ENCODE measurements at regions not wholly inside any gene's neighbourhood (a gene's known extent, or its start where the extent isn't known, plus 50 kb on each side); places are given as distances from the start of the nearest gene placed in this dataset.

DNA sequence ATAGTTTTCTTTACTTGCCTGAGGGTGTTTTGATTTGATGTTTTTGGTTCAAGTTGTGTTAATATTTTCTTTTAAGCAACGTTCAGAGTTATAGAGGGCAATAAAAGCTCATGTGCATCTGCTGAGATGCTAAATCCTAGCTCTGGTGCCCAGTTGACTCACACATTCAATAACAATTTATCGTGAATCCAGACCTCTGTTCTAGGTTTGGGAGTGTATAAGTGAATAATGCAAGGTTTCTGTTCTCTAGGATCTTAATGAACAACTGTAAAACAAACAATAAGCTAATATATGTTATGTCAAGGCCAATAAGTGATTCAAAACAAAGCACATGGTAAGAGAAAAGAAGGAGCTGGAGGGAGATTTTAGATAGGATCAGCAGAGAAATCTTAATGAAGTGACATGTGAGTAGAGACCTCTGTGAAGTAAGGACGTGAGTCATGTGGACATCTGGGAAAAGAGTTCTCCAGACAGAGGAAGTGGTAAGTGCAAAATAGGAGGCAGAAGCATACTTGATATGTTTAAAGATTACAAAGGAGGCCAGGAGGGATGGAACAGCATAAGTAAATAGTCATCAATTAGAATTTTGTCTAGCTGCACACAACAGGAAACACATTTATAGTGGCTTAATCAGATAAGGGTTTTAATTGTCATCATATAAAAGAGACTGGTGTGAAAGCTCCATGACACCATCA lies 278.5 kb upstream of the HTR2A start (continued):
- TF ChIP-seq NFE2L2 (IDR thresholded peaks at IDR 0.05; ENCODE audit: low read depth, low read length): no peak

DNA sequence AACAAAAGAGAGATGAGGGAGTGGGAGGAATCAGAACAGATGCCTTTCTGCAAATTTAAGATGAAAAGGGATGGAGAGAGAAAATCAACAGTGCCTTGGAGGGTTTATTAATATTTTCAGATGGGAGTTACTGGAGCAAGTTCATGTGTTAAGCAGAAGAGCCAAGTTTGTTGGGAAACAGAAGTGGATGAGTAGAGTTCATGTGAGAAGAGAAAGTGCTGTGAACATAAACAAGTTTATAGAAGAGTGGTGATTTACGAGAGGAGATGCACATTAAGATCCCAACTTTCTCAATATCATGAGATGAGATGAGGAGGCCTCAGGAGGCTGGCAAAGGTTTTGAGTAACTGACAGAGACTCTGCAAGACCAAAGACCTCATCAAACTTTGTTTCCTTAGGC lies 274.1 kb upstream of the HTR2A start:
- Histone ChIP-seq H4K91ac (ENCODE audit: insufficient read depth, low read depth, low read length) (no peak overlapping the region), H2AK5ac (ENCODE audit: low read depth, low read length) (no peak overlapping the region), H3K79me1 (ENCODE audit: low read depth in 1 of 2, low read length in 2 of 2) (no peaks in the 10 kb centered on the region), H3K14ac (replicated peaks; ENCODE audit: low read depth, low read length) (no peak overlapping the region), H2BK120ac (ENCODE audit: low read depth, low read length) (no peak overlapping the region), H2BK20ac (ENCODE audit: low read depth, low read length) (no peak overlapping the region), H3K23ac (ENCODE audit: low read depth, low read length) (no peak overlapping the region), H4K5ac (ENCODE audit: low read depth, low read length) (no peak overlapping the region), H4K8ac (ENCODE audit: low read depth in 2 of 2, low read length in 2 of 2) (no peak overlapping the region), H3K4me1 (ENCODE audit: control insufficient read depth, insufficient read depth, low read length) (peaks cover 5% of the 10 kb centered on the region; the same call in 1 of the 2 replicates), H3K9me1 (ENCODE audit: insufficient read depth, low read length) (peaks cover 3% of the 10 kb centered on the region; the same call in 1 of the 2 replicates), H3K27me3 (ENCODE audit: control insufficient read depth, insufficient read depth, low read length) (no peaks in the 10 kb centered on the region), H3K9ac (ENCODE audit: low read depth, low read length) (no peak overlapping the region), H3K56ac (ENCODE audit: extremely low read depth, insufficient read depth, low read length) (no peak overlapping the region), H3K4me3 (ENCODE audit: insufficient read depth, low read depth, low read length) (no peak overlapping the region), H3K27ac (ENCODE audit: insufficient read depth, low read length) (no peak overlapping the region), H4K20me1 (ENCODE audit: insufficient read depth, low read length) (no peaks in the 10 kb centered on the region), H3K4ac (ENCODE audit: low read depth, low read length) (no peak overlapping the region), H2AK9ac (replicated peaks; ENCODE audit: low read depth, low read length, poor library complexity) (no peak overlapping the region), H3K9me3 (ENCODE audit: control insufficient read depth, insufficient read depth, low read length) (no peaks in the 10 kb centered on the region), H3K18ac (ENCODE audit: low read depth, low read length) (no peak overlapping the region), H2BK15ac (ENCODE audit: low read depth, low read length) (no peak overlapping the region), H3K36me3 (ENCODE audit: control insufficient read depth, insufficient read depth, low read length) (no peaks in the 10 kb centered on the region), H2BK5ac (ENCODE audit: low read depth, low read length, poor library complexity, severe bottlenecking) (no peak overlapping the region), H2AFZ (replicated peaks; ENCODE audit: low read length, poor library complexity) (no peak overlapping the region), H3K4me2 (ENCODE audit: low read depth, low read length) (no peak overlapping the region)
- intact Hi-C loops (cut with micrococcal nuclease): no loop called here
- ATAC-seq (ENCODE audit: low read depth): no peak
- ChIA-PET POLR2A (ENCODE audit: unreplicated experiment) (no interaction called here), CTCF (no interaction called here)
- dilution Hi-C loops (cut with HindIII; ENCODE audit: low sequenced_read_pairs, unreplicated experiment): no loop called here
- in situ Hi-C loops (cut with MboI; ENCODE audit: low sequenced_read_pairs): no loop called here
- WGBS, 2 experiments (ENCODE audit: extremely low coverage in 2 of 2, insufficient read length in 1 of 2): no CpG with 5 or more reads among the region's 1 CpG
- DNase-seq: no peak
- TF ChIP-seq FOS (IDR thresholded peaks at IDR 0.05; ENCODE audit: low read depth, low read length) (no peak), CHD1 (IDR thresholded peaks at IDR 0.05; ENCODE audit: low read depth, low read length) (no peak), CEBPB (IDR thresholded peaks at IDR 0.05; ENCODE audit: low read depth, low read length) (no peak), RAD21 (IDR thresholded peaks at IDR 0.05; ENCODE audit: low read length) (no peak), POLR2A (IDR thresholded peaks at IDR 0.05; ENCODE audit: low read depth, low read length) (no peak)
- no TSS peak for BruUV-seq (replicated peaks)
